Left ventricle myocardium inferior (tissue), 1 donor: ENCODE measurements at regions not wholly inside any gene's neighbourhood (a gene's known extent, or its start where the extent isn't known, plus 50 kb on each side); places are given as distances from the start of the nearest gene placed in this dataset.
A peak's percentile ranks its signal among the peaks of the same experiment; 100 is the strongest.

Experiments used
- DNase-seq: peaks from one replicate; pipeline ENCODE4 v3.0.0-alpha.2; 2020
- H3K27ac ChIP-seq: fragments of 200-600 bp; replicated peaks from 2 replicates; pipeline ENCODE4 v1.8.0; 2021
- H3K27me3 ChIP-seq: fragments of 200-600 bp; 2 replicates; pipeline ENCODE4 v1.8.0; 2021; ENCODE audit warnings: low read depth
- H3K36me3 ChIP-seq: fragments of 200-600 bp; 2 replicates; pipeline ENCODE4 v1.8.0; 2021
- H3K4me1 ChIP-seq: fragments of 200-600 bp; 2 replicates; pipeline ENCODE4 v1.8.0; 2021
- H3K4me3 ChIP-seq: fragments of 200-600 bp; 2 replicates; pipeline ENCODE4 v1.8.0; 2021; ENCODE audit warnings: mild to moderate bottlenecking, moderate library complexity
- H3K9me3 ChIP-seq: fragments of 200-600 bp; replicated peaks from 2 replicates; pipeline ENCODE4 v1.8.0; 2021
- intact Hi-C: fragments of 100-400 bp; cut with micrococcal nuclease; formaldehyde crosslinking; loops from one replicate; pipeline ENCODE4 v1.11.0; 2022
- TF ChIP-seq, protein P1 (sequence below): fragments of 200-600 bp; IDR thresholded peaks from 2 replicates; pipeline ENCODE4 v1.8.0; 2021; ENCODE audit warnings: antibody characterized with exemption, mild to moderate bottlenecking, borderline replicate concordance
- donor health status: DM: no; HTN: yes; CAD: no; lungs with severe emphysema.

DNA sequence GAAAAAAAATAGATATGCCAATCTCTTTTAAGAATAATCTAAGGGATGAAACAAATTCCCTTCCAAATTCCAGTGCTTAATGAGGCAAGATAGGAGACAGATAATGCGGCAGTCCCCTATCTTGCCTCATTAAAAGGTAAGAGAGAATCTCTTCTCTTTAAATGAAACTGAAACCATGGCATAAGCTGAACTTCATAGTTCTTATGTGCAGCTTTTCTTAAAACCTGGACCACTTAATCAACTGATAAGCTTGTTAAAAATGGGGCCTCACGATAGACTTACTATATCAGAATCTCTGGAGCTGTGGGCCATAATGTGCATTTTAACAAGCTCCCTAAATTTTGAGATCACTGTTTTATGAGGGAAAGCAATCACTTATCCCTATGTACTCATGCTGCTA is 79.2 kb downstream of the NIBAN1 start:
- H3K27ac ChIP-seq = peak overlapping the region; percentile 87
- H3K27me3 ChIP-seq = no peaks in the 10 kb centered on the region
- TF ChIP-seq, protein P1, sequence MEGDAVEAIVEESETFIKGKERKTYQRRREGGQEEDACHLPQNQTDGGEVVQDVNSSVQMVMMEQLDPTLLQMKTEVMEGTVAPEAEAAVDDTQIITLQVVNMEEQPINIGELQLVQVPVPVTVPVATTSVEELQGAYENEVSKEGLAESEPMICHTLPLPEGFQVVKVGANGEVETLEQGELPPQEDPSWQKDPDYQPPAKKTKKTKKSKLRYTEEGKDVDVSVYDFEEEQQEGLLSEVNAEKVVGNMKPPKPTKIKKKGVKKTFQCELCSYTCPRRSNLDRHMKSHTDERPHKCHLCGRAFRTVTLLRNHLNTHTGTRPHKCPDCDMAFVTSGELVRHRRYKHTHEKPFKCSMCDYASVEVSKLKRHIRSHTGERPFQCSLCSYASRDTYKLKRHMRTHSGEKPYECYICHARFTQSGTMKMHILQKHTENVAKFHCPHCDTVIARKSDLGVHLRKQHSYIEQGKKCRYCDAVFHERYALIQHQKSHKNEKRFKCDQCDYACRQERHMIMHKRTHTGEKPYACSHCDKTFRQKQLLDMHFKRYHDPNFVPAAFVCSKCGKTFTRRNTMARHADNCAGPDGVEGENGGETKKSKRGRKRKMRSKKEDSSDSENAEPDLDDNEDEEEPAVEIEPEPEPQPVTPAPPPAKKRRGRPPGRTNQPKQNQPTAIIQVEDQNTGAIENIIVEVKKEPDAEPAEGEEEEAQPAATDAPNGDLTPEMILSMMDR = no peak
- DNase-seq = no peak
- H3K36me3 ChIP-seq = peaks cover 28% of the 10 kb centered on the region
- intact Hi-C loops = loop anchor here (10.0 kb wide), 1 partner anchor 70 kb away; no protein-coding TSS in a partner anchor
- H3K4me1 ChIP-seq = peaks cover 63% of the 10 kb centered on the region
- no peak overlapping the region for H3K4me3 ChIP-seq
- H3K9me3 ChIP-seq = no peaks in the 10 kb centered on the region

DNA sequence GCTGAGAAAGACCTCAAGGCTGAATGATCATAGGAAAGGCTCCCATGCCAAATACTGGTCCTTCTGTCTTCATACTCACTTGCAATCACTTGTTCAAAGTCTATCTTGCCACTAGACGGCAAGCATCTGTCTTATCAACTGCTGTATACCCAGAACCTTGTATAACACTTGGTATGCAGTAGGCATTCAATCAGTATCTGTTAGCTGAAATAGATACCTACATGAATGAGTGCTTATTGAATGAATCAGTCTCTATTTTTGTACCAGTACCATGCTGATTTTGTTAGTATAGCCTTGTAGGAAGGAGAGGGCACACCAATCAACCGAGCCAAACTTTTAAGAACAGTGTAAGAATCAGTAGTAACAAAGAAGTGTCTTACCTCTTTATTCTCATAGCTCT is 80.6 kb downstream of the NIBAN1 start:
- Histone ChIP-seq H3K4me3 (no peak overlapping the region), H3K27ac (peak overlapping the region; percentile 87), H3K9me3 (no peaks in the 10 kb centered on the region), H3K4me1 (peaks cover 74% of the 10 kb centered on the region), H3K27me3 (no peaks in the 10 kb centered on the region), H3K36me3 (peaks cover 22% of the 10 kb centered on the region)
- intact Hi-C loops = loop anchor here (10.0 kb wide), 1 partner anchor 71 kb away; no protein-coding TSS in a partner anchor
- no peak for DNase-seq
- TF ChIP-seq, protein P1 = no peak

DNA sequence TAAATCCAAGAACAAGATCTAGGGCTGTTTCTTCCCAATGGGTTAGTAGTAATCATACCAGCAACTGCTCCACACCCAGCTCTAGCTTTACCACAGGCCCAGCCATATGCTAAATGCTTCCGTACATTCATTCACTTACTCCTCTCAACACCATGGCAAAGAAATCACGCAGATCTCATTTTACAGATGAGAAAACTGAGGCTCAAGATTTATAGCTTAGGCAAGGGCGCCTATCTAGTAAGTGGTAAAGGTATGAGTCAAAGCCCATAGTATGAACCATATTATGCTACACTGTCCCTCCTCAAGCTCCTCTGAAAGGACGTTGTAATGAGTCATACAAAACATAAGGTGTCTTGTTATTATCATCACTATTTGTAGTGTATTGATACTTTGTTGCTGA is 82.2 kb downstream of the NIBAN1 start:
- intact Hi-C loops = loop anchor here (10.0 kb wide), 1 partner anchor 73 kb away; no protein-coding TSS in a partner anchor
- peaks cover 16% of the 10 kb centered on the region for H3K36me3 ChIP-seq
- H3K4me1 ChIP-seq = peaks cover 90% of the 10 kb centered on the region
- H3K4me3 ChIP-seq = no peak overlapping the region
- TF ChIP-seq, protein P1 = no peak
- H3K27me3 ChIP-seq = no peaks in the 10 kb centered on the region
- H3K9me3 ChIP-seq = no peaks in the 10 kb centered on the region
- no peak for DNase-seq
- H3K27ac ChIP-seq = peak overlapping the region; percentile 87

DNA sequence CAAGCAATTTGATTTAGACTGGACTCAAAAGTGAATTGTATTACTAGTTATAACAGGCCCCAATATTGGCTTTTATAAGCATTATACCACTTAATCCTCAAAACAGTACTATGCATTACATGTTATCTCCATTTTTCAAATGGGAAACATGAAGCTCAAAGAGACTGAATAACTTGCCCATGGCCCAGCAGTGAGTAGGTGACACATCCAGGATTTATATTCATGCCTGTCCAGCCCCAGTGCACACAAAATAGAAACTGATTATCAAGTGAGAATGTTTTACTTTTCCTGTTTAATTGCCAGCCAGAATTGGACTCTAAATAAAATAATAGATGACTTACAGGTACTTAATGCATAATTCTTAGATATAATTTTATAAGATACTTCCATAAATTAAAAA is 82.9 kb downstream of the NIBAN1 start:
- Histone ChIP-seq H3K27ac (peak overlapping the region; percentile 87), H3K4me3 (peak overlapping the region; percentile 37), H3K4me1 (peaks cover 96% of the 10 kb centered on the region), H3K27me3 (no peaks in the 10 kb centered on the region), H3K9me3 (no peaks in the 10 kb centered on the region), H3K36me3 (peaks cover 11% of the 10 kb centered on the region)
- intact Hi-C loops = loop anchor here (10.0 kb wide), 1 partner anchor 73 kb away; no protein-coding TSS in a partner anchor
- DNase-seq = no peak
- TF ChIP-seq, protein P1 = no peak

DNA sequence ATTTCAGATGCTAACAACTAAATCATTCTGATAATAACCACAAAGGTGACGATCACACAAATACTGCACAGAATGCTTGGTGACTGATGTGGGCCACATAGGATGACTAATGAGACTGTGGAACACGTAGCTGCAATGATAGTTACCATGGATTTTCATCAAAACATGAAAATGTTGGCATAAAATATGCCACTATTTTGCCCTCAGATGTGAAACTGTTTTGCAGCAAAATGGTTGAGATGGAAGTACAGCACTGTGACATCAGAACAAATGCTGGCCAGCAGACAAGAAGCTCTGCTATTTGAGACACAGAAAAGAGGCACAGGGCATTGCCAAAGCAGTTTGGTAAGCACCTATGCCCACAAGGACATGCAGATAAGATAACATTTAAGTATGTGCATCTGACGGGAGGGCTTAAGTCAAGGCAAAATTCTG is 83.8 kb downstream of the NIBAN1 start:
- peaks cover 100% of the 10 kb centered on the region for H3K4me1 ChIP-seq
- H3K9me3 ChIP-seq = no peaks in the 10 kb centered on the region
- H3K36me3 ChIP-seq = peaks cover 9% of the 10 kb centered on the region
- intact Hi-C loops = loop anchor here (10.0 kb wide), 1 partner anchor 74 kb away; no protein-coding TSS in a partner anchor
- H3K27ac ChIP-seq = peak overlapping the region; percentile 87
- TF ChIP-seq, protein P1 = no peak
- no peaks in the 10 kb centered on the region for H3K27me3 ChIP-seq
- no peak for DNase-seq
- H3K4me3 ChIP-seq = peak overlapping the region; percentile 37
